ENCODE measurements at regions not wholly inside any gene's neighbourhood (a gene's known extent, or its start where the extent isn't known, plus 50 kb on each side); places are given as distances from the start of the nearest gene placed in this dataset.
"Not testable (repeated sequence)": the region's sequence is repeated elsewhere in the genome, so short reads cannot be mapped to it uniquely, and the experiment has no call there.

GRCh38 chr12:3421191-3421978 lies 69.6 kb upstream of the PRMT8 start:
- DNase-seq = no peak

GRCh38 chr12:3424796-3425195 lies 66.2 kb upstream of the PRMT8 start:
- not testable (repeated sequence) for DNase-seq

GRCh38 chr12:3427956-3428355 lies 63.0 kb upstream of the PRMT8 start:
- no peak for DNase-seq

- no peak for DNase-seq
Measured at GRCh38 chr12:3428631-3429030, 62.4 kb upstream of the PRMT8 start.

- DNase-seq = not testable (repeated sequence)
Measured at GRCh38 chr12:3429523-3429922, 61.5 kb upstream of the PRMT8 start.

- no peak for DNase-seq
Measured at GRCh38 chr12:3431686-3432085, 59.3 kb upstream of the PRMT8 start.

- DNase-seq = no peak
Measured at GRCh38 chr12:3432176-3432742, 58.7 kb upstream of the PRMT8 start.

GRCh38 chr12:3432868-3433267 lies 58.1 kb upstream of the PRMT8 start:
- no peak for DNase-seq

GRCh38 chr12:3436461-3437065 lies 54.4 kb upstream of the PRMT8 start:
- DNase-seq = no peak

- no peak for DNase-seq
Measured at GRCh38 chr12:3437986-3438385, 53.0 kb upstream of the PRMT8 start.

- DNase-seq = no peak
Measured at GRCh38 chr12:3438401-3438800, 52.6 kb upstream of the PRMT8 start.

Data from NCI-H1436 (cell line).